Right lobe of liver (tissue), 6 donors: ENCODE measurements at regions not wholly inside any gene's neighbourhood (a gene's known extent, or its start where the extent isn't known, plus 50 kb on each side); places are given as distances from the start of the nearest gene placed in this dataset.

Source experiments
- ATAC-seq, 4 donors: fragments of 200-7000 bp; cut with Tn5 transposase; one replicate each; pipeline ENCODE4 v1.9.1; 2020; ENCODE audit warnings: mild to moderate bottlenecking in 4 of 4, moderate library complexity in 4 of 4
- DNase-seq, 3 donors: peaks; one replicate each; pipeline ENCODE4 v3.0.0-alpha.2; 2020
- H3K27ac ChIP-seq, 3 donors: fragments of 200-600 bp; one replicate each; pipeline ENCODE4 v1.8.0; 2022
- H3K27me3 ChIP-seq, 2 donors: fragments of 200-600 bp; one replicate each; pipeline ENCODE4 v1.8.0; 2022
- H3K36me3 ChIP-seq, 4 donors: fragments of 200-600 bp; sonication (generic) in 1 of 4; one replicate each; pipeline versions ENCODE4 v1.5.1 to v1.8.0; 2017 to 2022; ENCODE audit warnings: control low read depth in 1 of 4
- H3K4me1 ChIP-seq, 4 donors: fragments of 200-600 bp; sonication (generic) in 1 of 4; one replicate each; pipeline versions ENCODE4 v1.5.1 to v1.8.0; 2017 to 2022; ENCODE audit warnings: control low read depth in 1 of 4
- H3K4me3 ChIP-seq, 3 donors: fragments of 200-600 bp; one replicate each; pipeline ENCODE4 v1.8.0; 2022
- H3K9me3 ChIP-seq, 4 donors: fragments of 200-600 bp; sonication (generic) in 1 of 4; one replicate each; pipeline versions ENCODE4 v1.5.1 to v1.8.0; 2017 to 2022; ENCODE audit warnings: control low read depth in 1 of 4
- CTCF ChIP-seq, 4 donors: fragments of 200-600 bp in 3 of 4; fragments of 450-650 bp in 1 of 4; IDR thresholded peaks; one replicate each; pipeline versions ENCODE4 v1.5.1 to v1.8.0; 2016 to 2022; ENCODE audit warnings: antibody characterized with exemption in 4 of 4, mild to moderate bottlenecking in 2 of 4
- POLR2A ChIP-seq: fragments of 450-650 bp; IDR thresholded peaks from one replicate; pipeline ENCODE4 v1.6.1; 2017; ENCODE audit warnings: antibody characterized with exemption, mild to moderate bottlenecking
- WGBS: methylation state at CpG from one replicate; pipeline ENCODE4 v1.1.6; 2018; ENCODE audit warnings: low coverage, low lambda C conversion rate; ENCODE audit not compliant: insufficient coverage; ENCODE audit errors: missing lambda C conversion rate; 5-methylcytosine and 5-hydroxymethylcytosine counted together
- intact Hi-C, 2 donors: fragments of 100-400 bp; cut with DNase I; formaldehyde crosslinking; loops; one replicate each; pipeline versions ENCODE4 v1.11.2 to v1.14.1; 2022
- donor health status: DM: no; HTN: yes; CAD: no.
- donor health status: DM: no; HTN: no; CAD: no.
- donor health status: DM: no; HTN: no; CAD: no.
- donor health status: DM: no; HTN: yes; CAD: no.
- donor health status: DM: no; HTN: yes; CAD: no.

DNA sequence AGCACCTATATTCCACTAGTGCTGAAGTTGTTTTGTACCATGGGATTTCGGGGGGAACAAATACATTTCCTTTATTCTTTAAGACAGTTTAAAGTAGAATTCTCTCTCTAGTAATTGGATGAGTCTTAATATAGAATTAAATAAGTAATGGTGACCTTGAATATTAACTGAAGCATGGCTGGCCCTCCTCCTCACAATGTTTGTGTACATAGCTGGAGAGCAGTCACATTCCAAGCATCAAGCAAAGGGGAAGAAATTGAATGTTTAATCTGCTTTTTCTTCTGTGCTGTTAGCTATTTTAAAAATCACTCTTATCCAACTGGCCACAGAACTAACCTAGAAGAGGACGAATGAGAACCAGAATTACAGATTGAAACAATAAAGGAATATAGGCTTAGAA lies 906.9 kb downstream of the CCSER2 start:
- H3K4me1 ChIP-seq = peaks cover 0 to 21% (median 10%) of the 10 kb centered on the region in 4 donors
- H3K27me3 ChIP-seq = no peaks in the 10 kb centered on the region
- ATAC-seq = no peak
- DNase-seq = no peak
- no peak overlapping the region for H3K27ac ChIP-seq
- no peak overlapping the region for H3K4me3 ChIP-seq
- TF ChIP-seq CTCF (IDR thresholded peaks at IDR 0.05) (no peak), POLR2A (no peak)
- WGBS = 58% methylated on average over 2 of the region's 2 CpGs
- H3K36me3 ChIP-seq = no peaks in the 10 kb centered on the region
- H3K9me3 ChIP-seq = no peaks in the 10 kb centered on the region
- intact Hi-C loops = no loop called here

DNA sequence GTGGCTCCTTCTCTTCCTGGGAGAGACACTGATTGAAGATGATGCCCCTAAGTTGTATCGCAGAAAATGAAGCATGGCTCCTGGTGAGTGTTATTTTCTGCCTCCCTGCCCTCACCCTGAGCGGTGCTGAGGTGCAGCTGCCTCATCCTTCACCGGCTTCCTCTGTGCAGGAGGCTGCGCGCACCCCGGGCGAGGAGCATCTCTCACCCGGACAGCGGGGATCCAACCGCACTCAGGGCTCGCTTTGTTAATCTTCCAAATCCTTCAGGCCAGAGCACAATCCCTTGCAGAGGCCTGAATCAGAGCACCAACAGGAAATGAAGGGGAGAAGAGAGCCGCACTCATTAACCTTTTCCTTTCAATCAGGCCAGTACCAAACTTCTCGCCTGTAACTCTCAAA lies 910.3 kb downstream of the CCSER2 start:
- Histone ChIP-seq H3K27me3 (no peaks in the 10 kb centered on the region), H3K36me3 (no peaks in the 10 kb centered on the region), H3K4me3 (no peak overlapping the region), H3K27ac (no peak overlapping the region), H3K4me1 (peaks cover 0 to 4% (median 0%) of the 10 kb centered on the region in 4 donors), H3K9me3 (no peaks in the 10 kb centered on the region)
- intact Hi-C loops = no loop called here
- TF ChIP-seq CTCF (IDR thresholded peaks at IDR 0.05) (no peak), POLR2A (no peak)
- DNase-seq (no peak), ATAC-seq (no peak)
- 81% methylated on average over 4 of the region's 13 CpGs for WGBS

DNA sequence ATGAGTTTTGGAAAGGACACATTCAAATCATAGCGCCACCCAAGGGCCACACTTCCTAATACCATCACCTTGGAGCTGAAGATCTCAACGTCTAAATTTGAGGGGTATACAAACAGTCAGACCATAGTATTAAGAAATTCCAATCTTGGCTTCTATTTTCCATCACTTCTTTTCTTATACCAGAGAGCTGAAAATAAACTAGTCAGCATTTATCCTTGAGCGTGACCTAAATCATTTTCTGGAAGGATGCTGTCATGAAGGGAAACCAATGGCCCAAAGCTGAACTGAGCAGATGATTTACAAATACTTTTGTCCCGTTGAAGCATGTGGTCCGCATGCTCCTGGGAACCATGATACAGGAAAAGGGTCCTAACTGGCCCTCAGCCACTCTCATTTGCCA lies 921.9 kb downstream of the CCSER2 start:
- no peaks in the 10 kb centered on the region for H3K9me3 ChIP-seq
- no peaks in the 10 kb centered on the region for H3K4me1 ChIP-seq
- WGBS = 75% methylated on average over 5 of the region's 5 CpGs
- DNase-seq (no peak), ATAC-seq (no peak)
- no peak for TF ChIP-seq CTCF (IDR thresholded peaks at IDR 0.05)
- no peaks in the 10 kb centered on the region for H3K36me3 ChIP-seq
- intact Hi-C loops = no loop called here
- no peak overlapping the region for H3K4me3 ChIP-seq
- H3K27me3 ChIP-seq = no peaks in the 10 kb centered on the region
- no peak overlapping the region for H3K27ac ChIP-seq

DNA sequence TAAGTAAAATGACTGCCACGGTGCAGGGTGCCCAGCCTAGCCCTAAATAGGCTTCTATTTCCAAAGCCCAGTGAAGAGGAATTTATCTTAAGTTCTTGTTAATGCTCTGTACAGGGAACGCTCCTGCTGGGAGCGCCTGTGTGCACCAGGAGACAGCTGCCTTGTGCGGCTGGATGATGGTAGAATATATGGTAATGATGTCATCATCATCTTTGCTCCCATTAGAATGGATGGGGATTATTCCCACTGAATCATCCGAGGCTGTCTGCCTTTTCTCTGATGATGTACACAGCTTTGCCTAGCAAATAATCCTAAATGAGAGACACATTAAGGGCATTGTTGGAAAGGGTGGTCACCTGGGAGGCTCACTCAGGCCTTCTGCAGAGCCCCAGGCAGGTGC lies 928.1 kb downstream of the CCSER2 start:
- TF ChIP-seq POLR2A = no peak
- no peak for TF ChIP-seq CTCF (IDR thresholded peaks at IDR 0.05)
- H3K4me3 ChIP-seq = no peak overlapping the region
- H3K36me3 ChIP-seq = no peaks in the 10 kb centered on the region
- H3K27me3 ChIP-seq = no peaks in the 10 kb centered on the region
- ATAC-seq (no peak), DNase-seq (no peak)
- H3K4me1 ChIP-seq = no peaks in the 10 kb centered on the region
- no peak overlapping the region for H3K27ac ChIP-seq
- intact Hi-C loops = no loop called here
- H3K9me3 ChIP-seq = no peaks in the 10 kb centered on the region
- 40% methylated on average over 1 of the region's 5 CpGs for WGBS

- ATAC-seq (no peak), DNase-seq (no peak)
- WGBS = 48% methylated on average over 4 of the region's 4 CpGs
- intact Hi-C loops = no loop called here
- H3K36me3 ChIP-seq = no peaks in the 10 kb centered on the region
- no peaks in the 10 kb centered on the region for H3K27me3 ChIP-seq
- H3K4me3 ChIP-seq = no peak overlapping the region
- no peaks in the 10 kb centered on the region for H3K9me3 ChIP-seq
- TF ChIP-seq POLR2A = no peak
- no peak for TF ChIP-seq CTCF (IDR thresholded peaks at IDR 0.05)
- H3K27ac ChIP-seq = no peak overlapping the region
- no peaks in the 10 kb centered on the region for H3K4me1 ChIP-seq
Observed at GRCh38 chr10:85259908-85260307, 931.5 kb downstream of the CCSER2 start.
